Lower leg skin (tissue), 4 donors: ENCODE measurements at regions not wholly inside any gene's neighbourhood (a gene's known extent, or its start where the extent isn't known, plus 50 kb on each side); places are given as distances from the start of the nearest gene placed in this dataset.

Experiments used
- DNase-seq, 2 donors: peaks; one replicate each; pipeline ENCODE4 v3.0.0-alpha.2; 2019; ENCODE audit warnings: low spot score in 2 of 2
- H3K4me3 ChIP-seq: fragments of 200-600 bp; sonication (generic); 2 replicates; pipeline ENCODE4 v1.5.1; 2017; ENCODE audit warnings: mild to moderate bottlenecking, low read depth; ENCODE audit not compliant: poor library complexity, severe bottlenecking
- CTCF ChIP-seq, 3 donors: fragments of 450-650 bp; IDR thresholded peaks; one replicate each; pipeline ENCODE4 v1.5.1; 2016; ENCODE audit warnings: antibody characterized with exemption in 3 of 3, mild to moderate bottlenecking in 3 of 3, moderate library complexity in 2 of 3
- POLR2A ChIP-seq, 2 donors: fragments of 450-650 bp; IDR thresholded peaks; one replicate each; pipeline ENCODE4 v1.6.1; 2016 to 2017; ENCODE audit warnings: antibody characterized with exemption in 2 of 2, mild to moderate bottlenecking in 1 of 2, moderate library complexity in 1 of 2
- WGBS, 2 donors: methylation state at CpG; one replicate each; pipeline ENCODE4 v1.1.5; 2018; 5-methylcytosine and 5-hydroxymethylcytosine counted together
- intact Hi-C: fragments of 100-400 bp; cut with DNase I; formaldehyde crosslinking; loops from one replicate; pipeline ENCODE4 v1.15.0; 2023; ENCODE audit warnings: low total_unique reads

- intact Hi-C loops: no loop called here
- H3K4me3 ChIP-seq: no peak overlapping the region
- WGBS, 2 donors: 85 to 98% methylated on average over 4 of the region's 4 CpGs
- TF ChIP-seq POLR2A (IDR thresholded peaks at IDR 0.05) (no peak), CTCF (IDR thresholded peaks at IDR 0.05) (no peak)
- no peak for DNase-seq
Measured at GRCh38 chr12:86526060-86526595, 269.9 kb upstream of the MGAT4C start.

- H3K4me3 ChIP-seq: no peak overlapping the region
- intact Hi-C loops: no loop called here
- no peak for DNase-seq
- no peak for TF ChIP-seq CTCF (IDR thresholded peaks at IDR 0.05)
- TF ChIP-seq POLR2A (IDR thresholded peaks at IDR 0.05): no peak
- WGBS, 2 donors: 94 to 98% methylated on average over 3 of the region's 3 CpGs
Measured at GRCh38 chr12:86523844-86524243, 267.7 kb upstream of the MGAT4C start.

- WGBS, 2 donors: 69% methylated on average over 1 of the region's 1 CpG
- intact Hi-C loops: no loop called here
Measured at GRCh38 chr12:86521870-86522269, 265.7 kb upstream of the MGAT4C start.

GRCh38 chr12:86513226-86513625, 257.0 kb upstream of the MGAT4C start:
- no peak overlapping the region for H3K4me3 ChIP-seq
- intact Hi-C loops: loop anchor here (5.0 kb wide), 1 partner anchor 719 kb away; no protein-coding TSS in a partner anchor
- TF ChIP-seq CTCF (IDR thresholded peaks at IDR 0.05) (no peak), POLR2A (IDR thresholded peaks at IDR 0.05) (no peak)
- WGBS, 2 donors: 54 to 66% methylated on average over 2 of the region's 2 CpGs
- no peak for DNase-seq

More at GRCh38 chr12:86521870-86522269, 265.7 kb upstream of the MGAT4C start:
- TF ChIP-seq POLR2A (IDR thresholded peaks at IDR 0.05) (no peak), CTCF (IDR thresholded peaks at IDR 0.05) (no peak)
- no peak for DNase-seq
- H3K4me3 ChIP-seq: no peak overlapping the region

GRCh38 chr12:86496595-86496994, 240.4 kb upstream of the MGAT4C start:
- no peak for TF ChIP-seq POLR2A (IDR thresholded peaks at IDR 0.05)
- no peak for TF ChIP-seq CTCF (IDR thresholded peaks at IDR 0.05)
- no peak for DNase-seq
- H3K4me3 ChIP-seq: no peak overlapping the region
- 19 to 25% methylated on average over 1 of the region's 1 CpG for WGBS, 2 donors
- intact Hi-C loops: no loop called here

- intact Hi-C loops: no loop called here
- 81% methylated on average over 4 of the region's 4 CpGs for WGBS, 2 donors
- no peak overlapping the region for H3K4me3 ChIP-seq
- TF ChIP-seq POLR2A (IDR thresholded peaks at IDR 0.05): no peak
- TF ChIP-seq CTCF (IDR thresholded peaks at IDR 0.05): no peak
- DNase-seq: no peak
Measured at GRCh38 chr12:86484473-86484872, 228.3 kb upstream of the MGAT4C start.
